DLD1 (cell line): ENCODE measurements at regions not wholly inside any gene's neighbourhood (a gene's known extent, or its start where the extent isn't known, plus 50 kb on each side); places are given as distances from the start of the nearest gene placed in this dataset.

Experiments
- in situ Hi-C: cut with HindIII; loops from 2 replicates; pipeline ENCODE4 v1.10.0; 2017; ENCODE audit warnings: low sequenced_read_pairs

DNA sequence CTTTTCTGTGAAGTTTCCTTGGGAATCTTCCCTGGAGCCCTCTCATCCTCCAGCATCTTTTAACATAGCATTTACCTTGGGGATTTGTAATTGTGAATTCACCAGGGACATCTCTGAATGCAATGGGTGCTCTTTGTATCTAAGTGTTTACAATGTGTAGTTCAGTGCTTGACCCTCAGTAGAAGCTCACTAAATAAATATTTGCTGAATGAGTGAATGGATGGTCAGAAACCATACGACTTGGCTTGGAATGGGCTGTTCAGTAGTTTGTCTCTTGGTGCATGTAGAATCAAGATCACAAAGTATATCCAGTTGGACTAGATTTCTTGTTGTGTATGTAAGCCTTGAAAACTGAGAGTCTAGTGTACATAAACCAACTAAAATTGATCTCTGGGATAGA, 81.8 kb upstream of the MEF2C start:
- in situ Hi-C loops: no loop called here

- in situ Hi-C loops: no loop called here
These were observed 74.0 kb upstream of the MEF2C start for GRCh38 chr5:88957013-88957412.

DNA sequence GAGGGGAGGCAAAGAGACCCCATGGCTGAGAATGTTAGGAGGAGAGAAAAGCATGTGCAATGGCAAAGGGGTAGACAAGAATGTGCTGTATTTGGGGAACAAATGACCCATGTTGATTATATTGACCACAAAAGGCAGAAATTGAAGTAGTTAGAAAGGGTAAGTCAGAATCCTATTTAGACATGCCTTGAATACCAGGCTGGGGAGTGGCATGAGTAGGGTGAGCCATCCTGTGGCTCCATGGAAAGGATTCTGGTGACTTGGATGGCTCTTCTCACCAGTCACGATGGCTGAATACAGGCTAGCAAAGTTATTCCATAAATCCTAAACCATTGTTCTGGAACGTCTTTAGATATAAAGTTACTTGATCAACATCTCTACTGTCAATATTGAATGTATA, 73.4 kb upstream of the MEF2C start:
- in situ Hi-C loops: no loop called here

GRCh38 chr5:88955403-88955802, 72.4 kb upstream of the MEF2C start:
- in situ Hi-C loops: no loop called here

- in situ Hi-C loops: no loop called here
These were observed 71.5 kb upstream of the MEF2C start for GRCh38 chr5:88954511-88954910.

- in situ Hi-C loops: no loop called here
These were observed 70.1 kb upstream of the MEF2C start for GRCh38 chr5:88952996-88953643.

DNA sequence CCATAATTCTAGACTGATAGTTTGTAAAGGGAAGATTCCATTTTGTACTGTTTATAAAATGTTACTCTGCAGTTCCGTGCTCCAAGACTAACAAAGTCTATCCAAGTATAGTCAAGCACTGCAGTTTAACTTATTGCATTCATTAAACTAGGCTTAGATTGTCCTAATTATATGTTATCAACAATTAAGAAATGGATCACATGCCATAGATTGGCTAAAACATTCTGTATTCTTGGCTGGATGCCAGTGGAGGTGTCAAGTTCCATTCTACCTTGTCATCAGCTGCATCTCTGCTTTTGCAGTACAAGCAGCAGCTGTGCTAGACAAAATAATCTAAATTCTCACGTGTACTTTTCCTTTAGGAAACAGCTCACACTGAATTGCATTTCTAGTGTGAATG, 69.4 kb upstream of the MEF2C start:
- in situ Hi-C loops: no loop called here

GRCh38 chr5:88951457-88951856, 68.5 kb upstream of the MEF2C start:
- in situ Hi-C loops: no loop called here

- in situ Hi-C loops: no loop called here
These were observed 66.0 kb upstream of the MEF2C start for GRCh38 chr5:88948746-88949600.

DNA sequence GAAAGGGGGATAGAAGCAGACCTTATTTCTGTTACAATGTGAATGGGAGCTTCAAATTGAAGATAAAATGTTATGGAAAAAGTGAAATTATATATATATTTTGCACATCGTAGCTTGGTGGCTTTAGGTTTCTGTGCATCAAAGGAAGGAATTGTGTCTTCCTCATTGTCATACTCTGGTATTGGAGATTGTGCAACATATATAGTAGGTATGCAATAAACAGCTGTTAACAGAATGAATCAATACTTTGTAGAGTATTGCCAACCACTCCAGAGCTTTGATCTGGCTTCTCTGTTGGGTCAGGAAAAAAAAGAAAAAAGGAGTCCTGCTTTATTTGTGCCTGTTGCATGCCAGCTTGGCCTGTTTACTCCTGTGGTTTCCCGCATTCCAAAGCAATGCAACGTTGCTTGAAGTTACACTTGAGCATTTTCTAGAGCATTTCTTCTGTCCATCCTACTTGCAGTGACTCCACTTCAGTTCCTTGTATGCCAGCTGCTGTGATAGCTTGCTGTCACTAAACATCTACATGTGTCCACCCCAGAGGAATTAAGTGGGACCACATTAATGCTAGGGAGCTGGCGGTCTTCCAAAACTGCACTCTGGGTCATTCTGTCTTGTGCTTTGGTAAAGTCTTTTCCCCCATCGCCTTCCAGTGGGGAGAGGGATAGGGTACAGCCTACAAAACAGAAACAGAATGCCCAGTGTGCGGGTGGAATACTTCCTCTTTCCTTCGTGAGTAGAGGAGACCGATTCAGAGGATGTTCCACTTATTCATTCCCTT, 62.0 kb upstream of the MEF2C start:
- in situ Hi-C loops: no loop called here

- in situ Hi-C loops: no loop called here
These were observed 58.6 kb upstream of the MEF2C start for GRCh38 chr5:88941581-88941980.

DNA sequence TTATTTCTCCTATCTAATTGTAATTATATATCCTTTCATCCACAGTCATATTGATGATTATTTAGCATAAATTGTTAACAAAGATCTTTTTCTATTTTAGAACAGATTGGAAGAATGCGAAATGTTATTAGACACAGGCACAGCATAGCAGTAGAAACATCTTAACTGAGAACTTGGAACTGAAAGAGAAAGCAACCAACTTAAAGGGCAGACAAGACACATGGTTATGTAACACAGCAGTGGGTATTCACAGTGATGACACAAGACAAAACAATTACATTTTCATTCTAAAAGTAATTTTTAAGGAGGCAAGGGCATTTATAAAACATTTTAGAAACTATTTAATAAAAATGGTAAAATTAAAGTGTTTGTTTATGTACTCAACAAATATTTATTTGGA, 57.7 kb upstream of the MEF2C start:
- in situ Hi-C loops: no loop called here

- in situ Hi-C loops: no loop called here
These were observed 56.3 kb upstream of the MEF2C start for GRCh38 chr5:88939300-88939699.

DNA sequence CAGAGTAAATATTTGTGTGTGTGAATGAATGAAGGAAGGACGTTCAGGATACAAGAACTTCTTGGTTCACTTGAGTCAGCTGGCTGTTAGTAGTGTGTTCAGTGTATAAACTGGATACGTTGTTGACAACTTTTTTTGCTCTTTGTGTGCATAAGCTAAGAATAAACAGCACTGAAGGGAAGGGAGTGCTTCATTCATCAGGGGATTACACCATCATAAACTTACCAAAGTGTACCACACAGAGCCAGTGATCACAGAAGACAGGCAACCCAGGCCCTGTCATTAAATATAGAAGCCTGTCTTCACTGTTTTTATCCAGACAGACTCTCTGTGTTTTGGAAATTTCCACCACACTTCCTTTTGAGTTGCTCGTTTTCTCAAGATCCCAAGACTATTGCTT, 55.5 kb upstream of the MEF2C start:
- in situ Hi-C loops: no loop called here

- in situ Hi-C loops: no loop called here
These were observed 54.4 kb upstream of the MEF2C start for GRCh38 chr5:88937406-88937805.

DNA sequence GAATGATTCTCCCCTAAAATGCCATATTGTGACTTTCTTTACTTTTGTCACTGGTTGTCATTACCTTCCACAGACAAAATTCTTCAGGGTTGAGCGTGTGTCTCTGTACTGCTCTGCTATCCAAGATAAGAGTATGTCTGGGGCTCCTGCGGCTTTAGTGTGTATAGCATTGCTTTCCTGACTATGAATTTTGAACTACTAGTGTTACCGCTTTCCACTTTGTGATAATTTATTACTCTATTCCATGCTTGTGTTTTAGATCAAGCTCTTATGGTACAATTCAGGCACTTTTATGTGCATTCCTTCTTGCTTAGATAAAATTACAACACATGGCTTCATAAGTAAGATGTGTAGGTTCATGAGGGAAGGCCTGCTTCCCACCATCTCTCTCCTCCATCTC, 51.5 kb upstream of the MEF2C start:
- in situ Hi-C loops: no loop called here
